Smooth muscle cell (in vitro differentiated cells): ENCODE measurements at regions not wholly inside any gene's neighbourhood (a gene's known extent, or its start where the extent isn't known, plus 50 kb on each side); places are given as distances from the start of the nearest gene placed in this dataset.

Source experiments
- DNase-seq: peaks from one replicate; lab custom pipeline; 2025; ENCODE audit not compliant: unreplicated experiment; lab: John Stamatoyannopoulos, UW
- H2AFZ ChIP-seq: fragments of 200-600 bp; sonication (generic); 2 replicates; pipeline ENCODE4 v1.6.0; 2016; ENCODE audit warnings: antibody characterized with exemption, low read depth, mild to moderate bottlenecking
- H3F3A ChIP-seq: fragments of 200-600 bp; sonication (generic); 2 replicates; pipeline ENCODE4 v1.6.0; 2017; ENCODE audit warnings: antibody characterized with exemption, low read depth
- H3K27ac ChIP-seq: fragments of 200-600 bp; sonication (generic); 2 replicates; pipeline ENCODE4 v1.5.1; 2016; ENCODE audit warnings: low read depth, mild to moderate bottlenecking
- H3K27me3 ChIP-seq: fragments of 200-600 bp; sonication (generic); 2 replicates; pipeline ENCODE4 v1.6.1; 2016; ENCODE audit warnings: low read depth, mild to moderate bottlenecking
- H3K36me3 ChIP-seq: fragments of 200-600 bp; sonication (generic); 2 replicates; pipeline ENCODE4 v1.5.1; 2016; ENCODE audit warnings: low read depth
- H3K4me1 ChIP-seq: fragments of 200-600 bp; sonication (generic); 2 replicates; pipeline ENCODE4 v1.5.1; 2016; ENCODE audit warnings: low read depth
- H3K4me2 ChIP-seq: fragments of 200-600 bp; sonication (generic); 2 replicates; pipeline ENCODE4 v1.6.0; 2016; ENCODE audit warnings: mild to moderate bottlenecking
- H3K4me3 ChIP-seq: fragments of 200-600 bp; sonication (generic); 2 replicates; pipeline ENCODE4 v1.5.1; 2016; ENCODE audit warnings: mild to moderate bottlenecking
- H3K79me2 ChIP-seq: fragments of 200-600 bp; sonication (generic); 2 replicates; pipeline ENCODE4 v1.6.0; 2016; ENCODE audit warnings: low read depth, mild to moderate bottlenecking
- H3K9ac ChIP-seq: fragments of 200-600 bp; sonication (generic); 2 replicates; pipeline ENCODE4 v1.6.0; 2016; ENCODE audit warnings: low read depth
- H3K9me3 ChIP-seq: fragments of 200-600 bp; sonication (generic); replicated peaks from 2 replicates; pipeline ENCODE4 v1.5.1; 2016; ENCODE audit warnings: low read depth
- H4K20me1 ChIP-seq: fragments of 200-600 bp; sonication (generic); 2 replicates; pipeline ENCODE4 v1.6.0; 2016; ENCODE audit warnings: low read depth
- CTCF ChIP-seq: fragments of 200-600 bp; sonication (generic); IDR thresholded peaks from 2 replicates; pipeline ENCODE4 v1.5.1; 2017; ENCODE audit warnings: borderline replicate concordance, mild to moderate bottlenecking, antibody characterized with exemption; ENCODE audit not compliant: insufficient read depth, poor library complexity, severe bottlenecking
- WGBS: methylation state at CpG from one replicate; pipeline ENCODE4 v1.1.7; 2016; ENCODE audit warnings: low lambda C conversion rate; 5-methylcytosine and 5-hydroxymethylcytosine counted together

GRCh38 chr9:120286530-120286929 is 293.4 kb downstream of the CDK5RAP2 start:
- Histone ChIP-seq H3K9me3 (no peaks in the 10 kb centered on the region), H3K9ac (no peak overlapping the region), H4K20me1 (no peaks in the 10 kb centered on the region), H3K4me1 (no peaks in the 10 kb centered on the region), H3F3A (no peaks in the 10 kb centered on the region), H3K27me3 (no peaks in the 10 kb centered on the region), H3K36me3 (no peaks in the 10 kb centered on the region), H3K27ac (no peak overlapping the region), H3K79me2 (no peaks in the 10 kb centered on the region), H3K4me3 (no peak overlapping the region), H3K4me2 (no peak overlapping the region), H2AFZ (no peak overlapping the region)
- no peak for TF ChIP-seq CTCF
- DNase-seq: no peak
- 82% methylated on average over 3 of the region's 3 CpGs for WGBS

GRCh38 chr9:120284821-120285220 is 295.1 kb downstream of the CDK5RAP2 start:
- H3K9me3 ChIP-seq: no peaks in the 10 kb centered on the region
- no peaks in the 10 kb centered on the region for H3K27me3 ChIP-seq
- no peaks in the 10 kb centered on the region for H3K4me1 ChIP-seq
- TF ChIP-seq CTCF: no peak
- no peak overlapping the region for H3K9ac ChIP-seq
- no peaks in the 10 kb centered on the region for H3F3A ChIP-seq
- H3K79me2 ChIP-seq: no peaks in the 10 kb centered on the region
- no peak overlapping the region for H2AFZ ChIP-seq
- no peak for DNase-seq
- H3K36me3 ChIP-seq: no peaks in the 10 kb centered on the region
- no peak overlapping the region for H3K4me3 ChIP-seq
- no peaks in the 10 kb centered on the region for H4K20me1 ChIP-seq
- H3K4me2 ChIP-seq: no peak overlapping the region
- H3K27ac ChIP-seq: no peak overlapping the region
- 84% methylated on average over 2 of the region's 2 CpGs for WGBS

GRCh38 chr9:120281665-120282064 is 298.3 kb downstream of the CDK5RAP2 start:
- no peaks in the 10 kb centered on the region for H3K79me2 ChIP-seq
- DNase-seq: no peak
- H3F3A ChIP-seq: no peaks in the 10 kb centered on the region
- H3K4me1 ChIP-seq: no peaks in the 10 kb centered on the region
- 71% methylated on average over 2 of the region's 2 CpGs for WGBS
- H3K27ac ChIP-seq: no peak overlapping the region
- H3K36me3 ChIP-seq: no peaks in the 10 kb centered on the region
- H4K20me1 ChIP-seq: no peaks in the 10 kb centered on the region
- H3K9ac ChIP-seq: no peak overlapping the region
- no peak for TF ChIP-seq CTCF
- no peaks in the 10 kb centered on the region for H3K27me3 ChIP-seq
- no peak overlapping the region for H2AFZ ChIP-seq
- no peak overlapping the region for H3K4me3 ChIP-seq
- H3K4me2 ChIP-seq: no peak overlapping the region
- no peaks in the 10 kb centered on the region for H3K9me3 ChIP-seq

GRCh38 chr9:120267929-120268328 is 312.0 kb downstream of the CDK5RAP2 start:
- H3K4me1 ChIP-seq: no peaks in the 10 kb centered on the region
- no peak overlapping the region for H3K4me3 ChIP-seq
- peaks cover 3% of the 10 kb centered on the region for H3K9me3 ChIP-seq
- H3K36me3 ChIP-seq: no peaks in the 10 kb centered on the region
- H3K79me2 ChIP-seq: no peaks in the 10 kb centered on the region
- H3K27ac ChIP-seq: no peak overlapping the region
- H3K9ac ChIP-seq: no peak overlapping the region
- no peaks in the 10 kb centered on the region for H3F3A ChIP-seq
- WGBS: 90% methylated on average over 1 of the region's 1 CpG
- no peaks in the 10 kb centered on the region for H3K27me3 ChIP-seq
- no peak overlapping the region for H2AFZ ChIP-seq
- no peak for DNase-seq
- no peak for TF ChIP-seq CTCF
- H4K20me1 ChIP-seq: no peaks in the 10 kb centered on the region
- no peak overlapping the region for H3K4me2 ChIP-seq
